ENCODE measurements at regions not wholly inside any gene's neighbourhood (a gene's known extent, or its start where the extent isn't known, plus 50 kb on each side); places are given as distances from the start of the nearest gene placed in this dataset.

GRCh38 chr7:69516238-69516820 is 81.9 kb upstream of the AUTS2 start:
- no peaks in the 10 kb centered on the region; the same call in 1 of the 2 replicates for H3K27me3 ChIP-seq (replicated peaks; ENCODE audit: control insufficient read depth, insufficient read depth, low read length)
- H3K4me3 ChIP-seq (replicated peaks; ENCODE audit: low read depth, low read length) = no peak overlapping the region
- no peaks in the 10 kb centered on the region for H3K36me3 ChIP-seq (ENCODE audit: control insufficient read depth, insufficient read depth, low read length)
- no peak for TF ChIP-seq CTCF (IDR thresholded peaks at IDR 0.05; ENCODE audit: insufficient read depth, low read length, poor library complexity, severe bottlenecking)
- no peak for DNase-seq (ENCODE audit: extremely low read depth, insufficient read length)

DNA sequence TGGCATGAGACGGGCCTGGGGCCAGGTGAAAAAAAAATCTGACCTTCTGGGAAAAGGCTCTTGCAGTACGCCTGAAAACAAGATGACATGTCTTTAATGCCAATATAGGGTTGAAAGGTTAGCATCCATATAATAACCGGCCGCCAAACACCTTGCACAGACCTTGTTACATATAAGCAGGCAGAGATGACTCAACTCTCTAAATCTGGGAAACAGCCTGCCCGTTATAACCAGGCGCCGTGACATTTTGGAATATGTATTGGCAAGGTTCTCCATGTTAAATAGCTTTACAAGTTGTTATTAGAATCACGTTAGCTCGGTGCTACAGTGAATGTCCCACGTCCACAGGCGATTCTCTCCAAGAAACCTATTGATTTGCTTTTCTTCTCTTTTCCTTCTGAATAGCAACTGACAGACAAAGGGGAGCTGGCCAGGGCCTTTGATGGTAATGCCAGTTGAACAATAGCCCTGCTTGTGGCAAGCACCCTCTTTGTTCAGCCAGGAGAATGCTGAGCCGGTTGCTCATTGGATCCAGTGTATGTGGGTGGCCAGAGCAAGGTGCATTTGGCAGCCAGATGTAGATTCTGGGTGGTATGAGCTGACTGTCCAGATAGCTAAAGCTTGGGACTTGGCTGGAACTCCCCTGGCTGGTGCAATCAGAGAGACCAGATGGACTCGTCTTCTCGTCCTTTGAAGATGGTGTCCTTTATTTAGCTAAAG is 80.1 kb upstream of the AUTS2 start:
- H3K4me3 ChIP-seq (replicated peaks; ENCODE audit: low read depth, low read length) = no peak overlapping the region
- no peak for DNase-seq (ENCODE audit: extremely low read depth, insufficient read length)
- no peak for TF ChIP-seq CTCF (IDR thresholded peaks at IDR 0.05; ENCODE audit: insufficient read depth, low read length, poor library complexity, severe bottlenecking)

DNA sequence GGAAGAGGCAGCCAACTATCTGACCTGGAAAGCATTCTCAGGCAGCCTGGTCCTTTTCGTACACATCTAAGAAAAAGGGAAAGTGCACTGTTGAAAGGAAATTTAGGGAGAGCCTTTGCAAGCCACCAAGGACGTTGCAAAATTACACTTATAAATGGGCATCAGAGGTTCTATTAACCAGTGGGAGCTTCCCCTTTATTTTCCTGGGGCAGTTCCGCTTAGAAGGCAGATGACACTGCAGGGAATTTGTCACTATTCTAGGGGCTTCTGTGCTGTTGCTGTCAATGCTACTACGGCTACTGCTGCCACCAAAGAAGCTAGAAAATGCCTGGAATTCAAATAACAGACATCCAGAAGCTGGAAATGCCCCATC is 79.6 kb upstream of the AUTS2 start:
- TF ChIP-seq CTCF (IDR thresholded peaks at IDR 0.05; ENCODE audit: insufficient read depth, low read length, poor library complexity, severe bottlenecking) = no peak
- no peak overlapping the region for H3K4me3 ChIP-seq (replicated peaks; ENCODE audit: low read depth, low read length)
- H3K36me3 ChIP-seq (ENCODE audit: control insufficient read depth, insufficient read depth, low read length) = no peaks in the 10 kb centered on the region
- DNase-seq (ENCODE audit: extremely low read depth, insufficient read length) = no peak
- no peaks in the 10 kb centered on the region; the same call in 1 of the 2 replicates for H3K27me3 ChIP-seq (replicated peaks; ENCODE audit: control insufficient read depth, insufficient read depth, low read length)

More for the DNA sequence above, 80.1 kb upstream of the AUTS2 start:
- no peaks in the 10 kb centered on the region for H3K36me3 ChIP-seq (ENCODE audit: control insufficient read depth, insufficient read depth, low read length)
- H3K27me3 ChIP-seq (replicated peaks; ENCODE audit: control insufficient read depth, insufficient read depth, low read length) = no peaks in the 10 kb centered on the region; the same call in 1 of the 2 replicates

DNA sequence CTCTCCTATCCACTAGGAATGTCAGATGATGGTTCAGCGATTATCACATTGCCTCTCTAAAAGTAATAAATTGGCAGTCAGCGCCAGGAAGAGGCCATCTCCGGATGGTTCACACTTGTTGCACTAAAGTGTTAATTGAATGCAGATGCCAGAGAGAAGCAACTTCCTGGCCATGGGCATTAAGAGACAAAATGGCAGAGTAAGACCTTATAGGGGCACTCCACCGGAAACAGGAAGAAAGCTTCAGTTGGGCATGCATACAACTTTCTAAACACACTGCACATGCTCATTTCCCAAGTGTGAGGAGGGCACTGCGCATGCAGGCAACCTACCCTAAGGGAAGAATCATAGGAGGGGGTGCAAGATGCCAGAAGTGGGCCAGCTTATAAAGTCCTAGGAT is 71.7 kb upstream of the AUTS2 start:
- H3K36me3 ChIP-seq (ENCODE audit: control insufficient read depth, insufficient read depth, low read length) = no peaks in the 10 kb centered on the region
- no peak overlapping the region for H3K4me3 ChIP-seq (replicated peaks; ENCODE audit: low read depth, low read length)
- no peaks in the 10 kb centered on the region; the same call in 1 of the 2 replicates for H3K27me3 ChIP-seq (replicated peaks; ENCODE audit: control insufficient read depth, insufficient read depth, low read length)
- no peak for TF ChIP-seq CTCF (IDR thresholded peaks at IDR 0.05; ENCODE audit: insufficient read depth, low read length, poor library complexity, severe bottlenecking)
- no peak for DNase-seq (ENCODE audit: extremely low read depth, insufficient read length)

DNA sequence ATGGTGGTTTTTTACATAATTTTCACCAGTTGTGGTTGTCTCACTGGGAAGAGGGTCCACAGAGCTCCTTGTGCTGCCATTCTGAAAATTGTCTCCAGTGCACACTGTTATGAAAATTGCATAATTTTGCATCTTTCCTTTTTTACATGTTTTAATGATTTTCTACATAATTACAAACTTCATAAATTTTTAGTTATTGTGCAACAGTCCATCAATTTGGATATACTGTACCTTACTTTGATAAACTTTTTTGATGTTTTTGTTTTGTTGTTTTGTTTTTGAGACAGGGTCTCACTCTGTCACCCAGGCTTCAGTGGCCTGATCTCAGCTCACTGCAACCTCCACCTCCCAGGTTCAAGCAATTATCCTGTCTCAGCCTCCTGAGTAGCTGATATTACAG is 70.6 kb upstream of the AUTS2 start:
- TF ChIP-seq CTCF (IDR thresholded peaks at IDR 0.05; ENCODE audit: insufficient read depth, low read length, poor library complexity, severe bottlenecking) = no peak
- Histone ChIP-seq H3K27me3 (replicated peaks; ENCODE audit: control insufficient read depth, insufficient read depth, low read length) (no peaks in the 10 kb centered on the region; the same call in 1 of the 2 replicates), H3K4me3 (replicated peaks; ENCODE audit: low read depth, low read length) (no peak overlapping the region), H3K36me3 (ENCODE audit: control insufficient read depth, insufficient read depth, low read length) (no peaks in the 10 kb centered on the region)
- DNase-seq (ENCODE audit: extremely low read depth, insufficient read length) = no peak

Measured in GM06990 (cell line).